HEK293 (cell line): ENCODE measurements at regions not wholly inside any gene's neighbourhood (a gene's known extent, or its start where the extent isn't known, plus 50 kb on each side); places are given as distances from the start of the nearest gene placed in this dataset.

Source experiments
- CTCF ChIA-PET: fragments of 350-600 bp; formaldehyde crosslinking; extraction: SDS; loops from one replicate; lab custom pipeline; 2021; ENCODE audit warnings: antibody characterized with exemption; lab: Yijun Ruan, JAX
- POLR2A ChIA-PET: fragments of 300-600 bp; formaldehyde crosslinking; extraction: SDS; loops from one replicate; lab custom pipeline; 2020; ENCODE audit warnings: antibody characterized with exemption, inconsistent platforms; lab: Yijun Ruan, JAX
- H3K27ac ChIP-seq: fragments of 200-500 bp; sonication (Bioruptor generic); 2 replicates; pipeline ENCODE4 v1.5.1; 2014; ENCODE audit warnings: low read depth, low read length, control low read depth, inconsistent platforms; ENCODE audit errors: extremely low read depth
- H3K36me3 ChIP-seq, 2 experiments: fragments of 200-500 bp in 1 of 2; sonication (Bioruptor generic) in 1 of 2; 1 replicate in 1 of 2; 2 replicates in 1 of 2; pipeline ENCODE4 v1.5.1; 2014 to 2017; ENCODE audit warnings: inconsistent platforms in 2 of 2, low read length in 2 of 2; ENCODE audit not compliant: control insufficient read depth in 2 of 2, insufficient read depth in 1 of 2
- H3K4me1 ChIP-seq: fragments of 200-500 bp; sonication (Bioruptor generic); 2 replicates; pipeline ENCODE4 v1.5.1; 2014; ENCODE audit warnings: mild to moderate bottlenecking, low read length, inconsistent platforms; ENCODE audit not compliant: control insufficient read depth, insufficient read depth
- H3K4me3 ChIP-seq: 2 replicates; pipeline ENCODE4 v1.5.1; 2011; ENCODE audit warnings: low read depth, mild to moderate bottlenecking, control low read depth, low read length, moderate library complexity
- H3K9me3 ChIP-seq: fragments of 200-500 bp; sonication (Bioruptor generic); 2 replicates; pipeline ENCODE4 v1.5.1; 2014; ENCODE audit warnings: low read depth, low read length, inconsistent platforms; ENCODE audit not compliant: control insufficient read depth, insufficient read depth
- KLF1 ChIP-seq: fragments of 450-650 bp; formaldehyde crosslinking; IDR thresholded peaks from 2 replicates; pipeline ENCODE4 v1.5.1; 2016; ENCODE audit warnings: missing biosample characterization, missing genetic modification characterization
- TCF7L2 ChIP-seq: IDR thresholded peaks from 2 replicates; pipeline ENCODE4 v1.6.1; 2011; ENCODE audit warnings: low read depth, mild to moderate bottlenecking, inconsistent platforms, low read length, moderate library complexity, borderline replicate concordance
- ZBTB17 ChIP-seq: fragments of 450-650 bp; formaldehyde crosslinking; IDR thresholded peaks from 2 replicates; pipeline ENCODE4 v1.5.1; 2016; ENCODE audit warnings: missing biosample characterization, missing genetic modification characterization
- ZNF174 ChIP-seq: fragments of 450-650 bp; formaldehyde crosslinking; IDR thresholded peaks from 2 replicates; pipeline ENCODE4 v1.5.0; 2017; ENCODE audit warnings: missing biosample characterization, mild to moderate bottlenecking, missing genetic modification characterization
- ZNF19 ChIP-seq: fragments of 450-650 bp; formaldehyde crosslinking; IDR thresholded peaks from 2 replicates; pipeline ENCODE4; 2016; ENCODE audit warnings: missing biosample characterization, missing genetic modification characterization, low read depth
- ZNF248 ChIP-seq: fragments of 450-650 bp; formaldehyde crosslinking; IDR thresholded peaks from 2 replicates; pipeline ENCODE4 v1.5.1; 2017; ENCODE audit warnings: missing biosample characterization, missing genetic modification characterization
- ZNF354C ChIP-seq: fragments of 450-650 bp; formaldehyde crosslinking; IDR thresholded peaks from 2 replicates; pipeline ENCODE4 v1.5.1; 2016; ENCODE audit warnings: missing biosample characterization, missing genetic modification characterization, low read depth, borderline replicate concordance
- ZNF394 ChIP-seq: fragments of 450-650 bp; formaldehyde crosslinking; IDR thresholded peaks from 2 replicates; pipeline ENCODE4 v1.5.1; 2016; ENCODE audit warnings: missing biosample characterization, missing genetic modification characterization, mild to moderate bottlenecking, moderate library complexity, borderline replicate concordance
- ZNF513 ChIP-seq: fragments of 450-650 bp; IDR thresholded peaks from 2 replicates; pipeline ENCODE4 v1.5.1; 2018; ENCODE audit warnings: missing biosample characterization, missing genetic modification characterization
- ZNF529 ChIP-seq: fragments of 450-650 bp; formaldehyde crosslinking; IDR thresholded peaks from 2 replicates; pipeline ENCODE4 v1.5.1; 2017; ENCODE audit warnings: missing genetic modification characterization, missing biosample characterization; ENCODE audit not compliant: insufficient replicate concordance
- ZNF558 ChIP-seq: fragments of 450-650 bp; formaldehyde crosslinking; IDR thresholded peaks from 2 replicates; pipeline ENCODE4 v1.5.1; 2016; ENCODE audit warnings: missing biosample characterization, missing genetic modification characterization
- ZNF560 ChIP-seq: fragments of 450-650 bp; formaldehyde crosslinking; IDR thresholded peaks from 2 replicates; pipeline ENCODE4 v1.5.1; 2017; ENCODE audit warnings: missing biosample characterization, missing genetic modification characterization, borderline replicate concordance
- ZNF585B ChIP-seq: fragments of 450-650 bp; formaldehyde crosslinking; IDR thresholded peaks from 2 replicates; pipeline ENCODE4 v1.5.1; 2016; ENCODE audit warnings: missing biosample characterization, missing genetic modification characterization
- ZNF623 ChIP-seq: fragments of 450-650 bp; formaldehyde crosslinking; IDR thresholded peaks from 2 replicates; pipeline ENCODE4 v1.5.1; 2016; ENCODE audit warnings: missing biosample characterization, missing genetic modification characterization
- ZNF664 ChIP-seq: fragments of 450-650 bp; formaldehyde crosslinking; IDR thresholded peaks from 2 replicates; pipeline ENCODE4 v1.5.1; 2016; ENCODE audit warnings: missing biosample characterization, missing genetic modification characterization
- ZNF792 ChIP-seq: fragments of 450-650 bp; formaldehyde crosslinking; IDR thresholded peaks from 2 replicates; pipeline ENCODE4 v1.5.1; 2016; ENCODE audit warnings: missing biosample characterization, missing genetic modification characterization
- ZNF843 ChIP-seq: fragments of 450-650 bp; formaldehyde crosslinking; IDR thresholded peaks from 2 replicates; pipeline ENCODE4 v1.5.1; 2016; ENCODE audit warnings: missing biosample characterization, missing genetic modification characterization
- TF ChIP-seq, protein P1 (sequence below): fragments of 450-650 bp; formaldehyde crosslinking; IDR thresholded peaks from 2 replicates; pipeline ENCODE4 v1.5.1; 2017; ENCODE audit warnings: missing biosample characterization, missing genetic modification characterization
- TF ChIP-seq, protein P2 (sequence below): fragments of 450-650 bp; formaldehyde crosslinking; IDR thresholded peaks from 2 replicates; pipeline ENCODE4 v1.5.1; 2016; ENCODE audit warnings: missing biosample characterization, missing genetic modification characterization
- TF ChIP-seq, protein P3 (sequence below): fragments of 450-650 bp; formaldehyde crosslinking; IDR thresholded peaks from 2 replicates; pipeline ENCODE4 v1.5.1; 2016; ENCODE audit warnings: missing biosample characterization, missing genetic modification characterization, borderline replicate concordance
- TF ChIP-seq, protein P4 (sequence below): IDR thresholded peaks from 2 replicates; pipeline ENCODE4 v1.6.1; 2011; ENCODE audit warnings: mild to moderate bottlenecking, low read depth, low read length, borderline replicate concordance

GRCh38 chr4:22984390-22984789 lies 291.7 kb downstream of the GBA3 start:
- Histone ChIP-seq H3K27ac (no peak overlapping the region), H3K4me3 (no peak overlapping the region), H3K36me3 (no peaks in the 10 kb centered on the region), H3K9me3 (no peaks in the 10 kb centered on the region)
- TF ChIP-seq, protein P1, sequence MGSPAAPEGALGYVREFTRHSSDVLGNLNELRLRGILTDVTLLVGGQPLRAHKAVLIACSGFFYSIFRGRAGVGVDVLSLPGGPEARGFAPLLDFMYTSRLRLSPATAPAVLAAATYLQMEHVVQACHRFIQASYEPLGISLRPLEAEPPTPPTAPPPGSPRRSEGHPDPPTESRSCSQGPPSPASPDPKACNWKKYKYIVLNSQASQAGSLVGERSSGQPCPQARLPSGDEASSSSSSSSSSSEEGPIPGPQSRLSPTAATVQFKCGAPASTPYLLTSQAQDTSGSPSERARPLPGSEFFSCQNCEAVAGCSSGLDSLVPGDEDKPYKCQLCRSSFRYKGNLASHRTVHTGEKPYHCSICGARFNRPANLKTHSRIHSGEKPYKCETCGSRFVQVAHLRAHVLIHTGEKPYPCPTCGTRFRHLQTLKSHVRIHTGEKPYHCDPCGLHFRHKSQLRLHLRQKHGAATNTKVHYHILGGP (tag by site-specific recombination) = no peak
- TF ChIP-seq ZNF354C (tag by site-specific recombination) (no peak), KLF1 (tag by site-specific recombination) (no peak), ZNF560 (tag by site-specific recombination) (no peak), ZNF174 (tag by site-specific recombination) (no peak), ZNF843 (no peak), TCF7L2 (no peak), ZNF529 (no peak), ZNF513 (tag by site-specific recombination) (no peak), ZNF585B (tag by site-specific recombination) (no peak), ZNF792 (tag by site-specific recombination) (no peak), ZNF558 (tag by site-specific recombination) (no peak), ZNF623 (tag by site-specific recombination) (no peak)
- TF ChIP-seq, all 188 proteins: peak for 0
- ChIA-PET CTCF (no interaction called here), POLR2A (no interaction called here)
- no peaks in the 10 kb centered on the region for H3K4me1 ChIP-seq

- no peak overlapping the region for H3K4me3 ChIP-seq
- no peaks in the 10 kb centered on the region for H3K4me1 ChIP-seq
- H3K27ac ChIP-seq = no peak overlapping the region
- POLR2A ChIA-PET = no interaction called here
- H3K9me3 ChIP-seq = no peaks in the 10 kb centered on the region
- TF ChIP-seq ZNF19 (tag by site-specific recombination) = no peak
- H3K36me3 ChIP-seq = no peaks in the 10 kb centered on the region
- CTCF ChIA-PET = no interaction called here
Observed at GRCh38 chr4:22978656-22979055, 285.9 kb downstream of the GBA3 start.

DNA sequence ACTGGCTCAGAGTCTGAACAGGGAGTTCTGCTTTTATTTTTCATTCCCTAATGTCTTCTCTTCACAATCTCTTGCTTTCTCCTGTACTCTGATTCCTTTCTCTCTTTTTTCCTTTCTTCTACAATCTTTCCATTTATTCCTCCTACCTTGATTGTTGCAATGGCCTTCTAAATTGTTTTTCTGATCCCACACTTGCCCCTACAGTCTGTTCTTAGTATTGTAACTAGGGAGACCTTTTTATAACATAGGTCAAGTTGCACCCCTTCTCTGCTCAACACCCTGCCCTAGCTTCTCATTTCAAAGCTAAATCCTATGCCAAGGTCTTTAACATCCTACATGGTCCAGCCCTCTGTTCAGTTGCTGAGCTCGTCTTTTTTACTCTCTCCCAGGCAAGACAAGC lies 277.9 kb downstream of the GBA3 start:
- H3K27ac ChIP-seq = no peak overlapping the region
- no peaks in the 10 kb centered on the region for H3K36me3 ChIP-seq
- CTCF ChIA-PET = no interaction called here
- no peak overlapping the region for H3K4me3 ChIP-seq
- H3K9me3 ChIP-seq = no peaks in the 10 kb centered on the region
- POLR2A ChIA-PET = no interaction called here
- H3K4me1 ChIP-seq = no peaks in the 10 kb centered on the region
- TF ChIP-seq ZNF394 (tag by site-specific recombination) (no peak), ZBTB17 (tag by site-specific recombination) (no peak), ZNF558 (tag by site-specific recombination) (no peak), ZNF585B (tag by site-specific recombination) (no peak), ZNF664 (no peak), ZNF248 (tag by site-specific recombination) (no peak)
- TF ChIP-seq, protein P2, sequence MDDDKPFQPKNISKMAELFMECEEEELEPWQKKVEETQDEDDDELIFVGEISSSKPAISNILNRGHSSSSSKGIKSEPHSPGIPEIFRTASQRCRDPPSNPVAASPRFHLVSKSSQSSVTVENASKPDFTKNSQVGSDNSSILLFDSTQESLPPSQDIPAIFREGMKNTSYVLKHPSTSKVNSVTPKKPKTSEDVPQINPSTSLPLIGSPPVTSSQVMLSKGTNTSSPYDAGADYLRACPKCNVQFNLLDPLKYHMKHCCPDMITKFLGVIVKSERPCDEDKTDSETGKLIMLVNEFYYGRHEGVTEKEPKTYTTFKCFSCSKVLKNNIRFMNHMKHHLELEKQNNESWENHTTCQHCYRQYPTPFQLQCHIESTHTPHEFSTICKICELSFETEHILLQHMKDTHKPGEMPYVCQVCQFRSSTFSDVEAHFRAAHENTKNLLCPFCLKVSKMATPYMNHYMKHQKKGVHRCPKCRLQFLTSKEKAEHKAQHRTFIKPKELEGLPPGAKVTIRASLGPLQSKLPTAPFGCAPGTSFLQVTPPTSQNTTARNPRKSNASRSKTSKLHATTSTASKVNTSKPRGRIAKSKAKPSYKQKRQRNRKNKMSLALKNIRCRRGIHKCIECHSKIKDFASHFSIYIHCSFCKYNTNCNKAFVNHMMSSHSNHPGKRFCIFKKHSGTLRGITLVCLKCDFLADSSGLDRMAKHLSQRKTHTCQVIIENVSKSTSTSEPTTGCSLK (tag by site-specific recombination) = no peak
- TF ChIP-seq, protein P3, sequence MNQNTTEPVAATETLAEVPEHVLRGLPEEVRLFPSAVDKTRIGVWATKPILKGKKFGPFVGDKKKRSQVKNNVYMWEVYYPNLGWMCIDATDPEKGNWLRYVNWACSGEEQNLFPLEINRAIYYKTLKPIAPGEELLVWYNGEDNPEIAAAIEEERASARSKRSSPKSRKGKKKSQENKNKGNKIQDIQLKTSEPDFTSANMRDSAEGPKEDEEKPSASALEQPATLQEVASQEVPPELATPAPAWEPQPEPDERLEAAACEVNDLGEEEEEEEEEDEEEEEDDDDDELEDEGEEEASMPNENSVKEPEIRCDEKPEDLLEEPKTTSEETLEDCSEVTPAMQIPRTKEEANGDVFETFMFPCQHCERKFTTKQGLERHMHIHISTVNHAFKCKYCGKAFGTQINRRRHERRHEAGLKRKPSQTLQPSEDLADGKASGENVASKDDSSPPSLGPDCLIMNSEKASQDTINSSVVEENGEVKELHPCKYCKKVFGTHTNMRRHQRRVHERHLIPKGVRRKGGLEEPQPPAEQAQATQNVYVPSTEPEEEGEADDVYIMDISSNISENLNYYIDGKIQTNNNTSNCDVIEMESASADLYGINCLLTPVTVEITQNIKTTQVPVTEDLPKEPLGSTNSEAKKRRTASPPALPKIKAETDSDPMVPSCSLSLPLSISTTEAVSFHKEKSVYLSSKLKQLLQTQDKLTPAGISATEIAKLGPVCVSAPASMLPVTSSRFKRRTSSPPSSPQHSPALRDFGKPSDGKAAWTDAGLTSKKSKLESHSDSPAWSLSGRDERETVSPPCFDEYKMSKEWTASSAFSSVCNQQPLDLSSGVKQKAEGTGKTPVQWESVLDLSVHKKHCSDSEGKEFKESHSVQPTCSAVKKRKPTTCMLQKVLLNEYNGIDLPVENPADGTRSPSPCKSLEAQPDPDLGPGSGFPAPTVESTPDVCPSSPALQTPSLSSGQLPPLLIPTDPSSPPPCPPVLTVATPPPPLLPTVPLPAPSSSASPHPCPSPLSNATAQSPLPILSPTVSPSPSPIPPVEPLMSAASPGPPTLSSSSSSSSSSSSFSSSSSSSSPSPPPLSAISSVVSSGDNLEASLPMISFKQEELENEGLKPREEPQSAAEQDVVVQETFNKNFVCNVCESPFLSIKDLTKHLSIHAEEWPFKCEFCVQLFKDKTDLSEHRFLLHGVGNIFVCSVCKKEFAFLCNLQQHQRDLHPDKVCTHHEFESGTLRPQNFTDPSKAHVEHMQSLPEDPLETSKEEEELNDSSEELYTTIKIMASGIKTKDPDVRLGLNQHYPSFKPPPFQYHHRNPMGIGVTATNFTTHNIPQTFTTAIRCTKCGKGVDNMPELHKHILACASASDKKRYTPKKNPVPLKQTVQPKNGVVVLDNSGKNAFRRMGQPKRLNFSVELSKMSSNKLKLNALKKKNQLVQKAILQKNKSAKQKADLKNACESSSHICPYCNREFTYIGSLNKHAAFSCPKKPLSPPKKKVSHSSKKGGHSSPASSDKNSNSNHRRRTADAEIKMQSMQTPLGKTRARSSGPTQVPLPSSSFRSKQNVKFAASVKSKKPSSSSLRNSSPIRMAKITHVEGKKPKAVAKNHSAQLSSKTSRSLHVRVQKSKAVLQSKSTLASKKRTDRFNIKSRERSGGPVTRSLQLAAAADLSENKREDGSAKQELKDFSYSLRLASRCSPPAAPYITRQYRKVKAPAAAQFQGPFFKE (tag by site-specific recombination) = no peak
- TF ChIP-seq, protein P4, sequence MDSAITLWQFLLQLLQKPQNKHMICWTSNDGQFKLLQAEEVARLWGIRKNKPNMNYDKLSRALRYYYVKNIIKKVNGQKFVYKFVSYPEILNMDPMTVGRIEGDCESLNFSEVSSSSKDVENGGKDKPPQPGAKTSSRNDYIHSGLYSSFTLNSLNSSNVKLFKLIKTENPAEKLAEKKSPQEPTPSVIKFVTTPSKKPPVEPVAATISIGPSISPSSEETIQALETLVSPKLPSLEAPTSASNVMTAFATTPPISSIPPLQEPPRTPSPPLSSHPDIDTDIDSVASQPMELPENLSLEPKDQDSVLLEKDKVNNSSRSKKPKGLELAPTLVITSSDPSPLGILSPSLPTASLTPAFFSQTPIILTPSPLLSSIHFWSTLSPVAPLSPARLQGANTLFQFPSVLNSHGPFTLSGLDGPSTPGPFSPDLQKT = no peak
